NOMO-1 treated with DMSO at 0.1 percent for 48 hours (cell line): ENCODE measurements at regions not wholly inside any gene's neighbourhood (a gene's known extent, or its start where the extent isn't known, plus 50 kb on each side); places are given as distances from the start of the nearest gene placed in this dataset.
"Not testable (repeated sequence)": the region's sequence is repeated elsewhere in the genome, so short reads cannot be mapped to it uniquely, and the experiment has no call there.

Experiments used
- DNase-seq: peaks from one replicate; lab custom pipeline; 2025; ENCODE audit not compliant: unreplicated experiment; lab: John Stamatoyannopoulos, UW

DNA sequence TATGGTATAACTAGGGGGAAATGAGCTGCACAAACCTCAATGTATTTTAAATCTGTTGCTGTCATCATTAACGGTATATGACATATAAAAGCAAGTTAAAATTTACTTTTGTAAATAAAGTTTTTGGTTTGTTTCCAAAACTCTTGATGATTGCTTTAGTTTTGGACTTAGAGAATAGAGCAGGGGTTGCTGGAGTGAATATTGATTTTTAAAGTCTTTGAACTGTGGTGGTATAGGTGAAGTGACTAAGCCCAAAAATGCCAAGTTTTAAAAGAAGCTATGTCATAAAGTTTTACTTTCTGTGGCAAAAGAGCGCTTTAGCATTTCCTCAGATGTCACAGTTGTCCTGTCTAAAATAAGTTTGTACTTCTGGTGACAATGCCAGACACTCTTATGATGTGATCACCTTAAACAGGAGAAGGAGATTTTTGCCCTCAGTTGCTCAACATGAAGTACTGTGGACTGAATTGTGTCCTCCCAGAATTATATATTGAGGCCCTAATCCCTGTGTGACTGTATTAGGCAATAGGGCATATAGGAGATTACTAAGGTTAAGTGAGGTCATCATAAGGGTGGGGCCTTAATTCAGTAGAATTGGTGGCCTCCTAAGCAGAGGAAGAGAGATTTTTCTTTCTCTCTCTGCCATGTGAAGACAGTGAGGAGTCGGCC, 175.2 kb upstream of the PLGLB1 start:
- DNase-seq: not testable (repeated sequence)

DNA sequence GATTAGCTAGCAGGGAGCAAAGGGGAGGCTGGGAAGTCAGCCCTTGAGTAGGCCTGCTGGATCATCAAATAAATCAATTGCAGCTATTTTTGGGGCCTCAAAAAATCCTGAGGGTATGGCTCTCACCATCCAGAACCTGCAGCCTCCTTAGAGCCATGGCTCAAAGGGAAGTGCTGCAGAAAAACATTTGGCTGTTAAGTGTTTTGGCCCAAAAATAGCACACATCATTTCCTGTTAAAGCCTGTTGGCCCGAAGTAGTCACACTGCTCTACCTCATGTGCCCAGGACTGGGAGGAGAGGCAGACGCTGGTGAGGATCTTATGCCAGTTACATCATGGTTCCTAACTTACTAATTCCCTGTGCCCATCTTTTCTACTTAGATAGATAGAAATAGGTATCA, 176.8 kb upstream of the PLGLB1 start:
- peak; percentile 44 for DNase-seq

DNA sequence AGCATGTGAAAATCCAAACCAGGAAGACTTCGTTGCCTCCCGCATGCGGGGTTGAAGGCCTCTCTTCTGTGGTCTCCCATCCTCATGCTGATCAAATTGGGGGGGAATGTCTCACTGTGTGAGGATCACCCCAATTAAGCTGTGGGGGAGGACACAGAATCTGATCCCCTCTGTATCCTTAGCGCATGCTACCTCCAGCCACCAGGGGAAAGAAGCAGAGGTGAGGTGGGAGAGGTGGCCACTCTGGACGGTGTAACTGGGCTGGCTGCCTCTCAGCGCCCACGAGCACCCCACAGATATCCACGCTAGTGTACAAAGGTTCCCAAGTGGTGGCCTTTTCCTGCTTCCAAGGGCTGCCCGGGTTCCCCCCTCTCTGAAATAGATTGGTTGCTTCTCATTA, 177.6 kb upstream of the PLGLB1 start:
- DNase-seq: not testable (repeated sequence)

DNA sequence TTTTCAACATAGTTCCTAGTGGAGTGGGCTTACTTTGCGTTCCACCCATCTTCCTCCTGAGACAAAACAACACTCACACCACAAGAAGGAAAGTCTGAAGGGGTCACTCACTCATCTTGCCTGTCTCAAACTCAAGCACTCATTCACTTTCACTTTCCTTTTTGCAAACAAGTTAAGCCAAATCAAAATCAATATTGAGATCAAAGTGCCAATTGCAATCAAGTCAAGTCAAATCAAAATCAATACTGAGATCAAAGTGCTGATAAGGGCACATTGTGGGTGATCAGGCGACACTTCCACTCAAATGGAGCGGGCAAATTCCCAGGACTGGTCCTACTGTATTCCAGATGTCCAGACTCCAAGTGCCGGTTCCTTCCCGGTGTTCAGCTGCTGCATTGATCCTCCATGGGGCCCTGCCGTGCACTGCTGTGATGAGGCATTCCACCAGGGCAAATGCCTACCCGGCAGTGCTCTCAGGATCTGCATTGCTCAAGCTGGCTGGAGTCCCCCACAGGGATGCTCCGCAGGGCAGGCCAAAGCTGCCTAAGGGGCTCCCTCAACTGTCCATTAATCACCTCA, 183.0 kb upstream of the PLGLB1 start:
- not testable (repeated sequence) for DNase-seq

DNA sequence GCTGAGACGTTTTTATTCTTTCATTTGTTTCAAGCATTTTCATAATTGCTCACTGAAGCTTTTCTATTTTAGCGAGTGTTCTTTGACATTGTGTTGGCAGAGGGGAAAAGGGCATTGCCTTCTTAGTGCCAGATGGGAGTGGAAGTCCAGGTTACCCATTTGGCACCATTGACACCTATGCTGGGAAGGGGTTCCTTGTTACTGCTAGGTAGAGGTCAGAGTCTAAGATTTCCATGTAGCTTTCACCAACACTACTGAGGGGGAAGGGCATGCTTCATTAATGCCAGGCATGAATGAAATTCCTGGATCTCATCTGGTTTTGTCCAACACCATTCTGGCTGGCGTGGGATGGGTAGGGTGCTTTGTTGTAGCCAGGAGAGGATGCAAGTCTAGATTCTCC, 191.3 kb upstream of the PLGLB1 start:
- not testable (repeated sequence) for DNase-seq

DNA sequence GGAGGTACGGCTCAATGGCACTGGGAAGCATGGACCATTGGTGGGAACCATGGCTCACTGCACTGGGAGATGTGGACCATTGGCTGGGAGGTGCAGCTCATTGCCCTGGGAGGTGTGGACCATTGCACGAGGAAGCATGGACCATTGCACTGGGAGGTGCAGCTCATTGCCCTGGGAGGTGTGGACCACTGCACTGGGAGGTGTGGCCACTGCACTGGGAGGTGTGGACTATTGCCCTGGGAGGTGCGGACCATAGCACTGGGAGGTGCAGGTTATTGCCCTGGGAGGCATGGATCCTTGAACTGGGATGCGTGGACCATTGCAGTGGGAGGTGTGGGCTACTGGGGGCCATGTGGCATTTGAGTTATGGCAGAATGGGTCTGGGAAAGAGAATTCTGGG, 195.4 kb upstream of the PLGLB1 start:
- DNase-seq: not testable (repeated sequence)

DNA sequence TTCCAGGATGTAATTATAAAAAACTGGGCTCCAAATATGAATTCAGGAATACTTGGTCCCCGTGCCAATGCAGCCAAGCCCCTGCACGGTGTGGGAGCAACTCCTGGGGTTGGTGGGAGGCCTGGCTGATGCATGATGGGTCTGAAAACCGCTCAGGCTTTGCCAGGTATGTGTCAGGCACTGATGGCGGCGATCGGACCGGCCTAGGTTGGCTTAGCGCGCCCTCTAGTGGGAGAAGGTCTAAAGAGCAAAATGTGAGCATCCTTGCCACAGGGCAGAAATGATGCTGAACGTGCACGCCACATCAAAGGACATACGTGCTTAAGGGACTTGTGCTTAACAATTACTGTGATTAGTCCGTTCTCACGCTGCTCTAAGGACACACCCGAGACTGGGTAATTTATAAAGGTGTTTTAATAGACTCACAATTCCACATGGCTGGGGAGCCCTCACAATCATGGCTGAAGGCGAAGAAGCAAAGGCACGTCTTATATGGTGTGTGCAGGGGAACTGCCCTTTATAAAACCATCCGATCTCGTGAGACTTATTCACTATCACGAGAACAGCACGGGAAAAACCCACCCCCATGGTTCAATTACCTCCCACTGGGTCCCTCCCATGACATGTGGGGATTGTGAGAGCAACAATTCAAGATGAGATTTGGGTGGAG, 196.2 kb upstream of the PLGLB1 start:
- not testable (repeated sequence) for DNase-seq

DNA sequence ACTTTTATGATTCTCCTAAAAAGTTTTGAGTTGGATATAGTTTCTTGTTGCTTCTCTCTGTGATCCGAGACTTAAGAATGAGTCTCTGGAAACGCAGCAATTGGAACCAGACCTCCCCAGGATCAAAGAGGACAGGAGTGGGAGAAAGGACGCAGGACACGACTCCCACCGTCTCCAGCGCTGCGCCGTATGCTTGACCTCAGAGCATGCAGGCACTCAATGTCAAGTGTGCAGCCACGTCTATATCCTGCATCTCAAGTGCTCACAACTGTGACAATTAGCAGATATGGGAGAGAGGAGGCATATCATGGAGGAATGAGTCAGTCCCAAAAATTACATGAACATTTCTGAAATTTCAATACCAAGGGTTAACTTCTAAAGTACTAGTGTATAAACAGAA, 199.0 kb upstream of the PLGLB1 start:
- not testable (repeated sequence) for DNase-seq

DNA sequence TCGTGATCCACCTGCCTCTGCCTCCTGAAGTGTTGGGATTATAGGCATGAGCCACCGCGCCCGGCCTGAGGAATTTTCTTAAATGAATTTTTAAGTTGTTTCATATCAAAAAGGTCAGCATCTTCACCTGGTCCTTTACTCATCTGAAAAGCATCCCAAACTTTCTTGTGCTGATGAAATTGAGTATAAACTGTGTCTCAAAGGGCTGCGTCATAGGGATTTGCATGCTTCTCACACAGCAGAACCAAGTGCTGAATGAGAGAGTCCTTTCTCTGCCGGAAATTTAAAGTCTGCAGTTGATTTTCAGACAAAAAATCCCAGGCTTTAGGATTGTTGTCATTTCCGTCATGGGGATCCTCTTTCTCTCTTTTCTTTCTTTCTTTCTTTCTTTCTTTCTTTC, 200.5 kb upstream of the PLGLB1 start:
- not testable (repeated sequence) for DNase-seq

DNA sequence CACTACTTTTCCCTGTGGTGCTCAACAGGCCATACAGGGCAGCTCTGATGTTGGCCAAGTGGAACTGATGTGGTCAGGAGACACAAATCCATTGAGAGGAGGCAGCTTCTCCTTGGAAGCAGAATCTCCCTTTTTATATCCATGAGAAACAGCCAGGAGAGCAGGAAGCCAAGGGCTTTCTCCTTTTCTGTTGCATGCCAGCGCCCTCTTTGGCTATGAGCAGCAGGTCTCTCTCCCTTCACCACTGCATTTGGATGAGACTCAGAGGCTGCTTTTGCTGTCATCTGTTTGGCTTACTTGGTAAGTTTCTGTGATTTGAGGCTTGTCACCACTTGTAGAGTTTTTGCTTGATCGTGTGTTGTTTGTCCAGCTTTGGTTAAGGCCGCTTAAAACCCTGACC, 202.2 kb upstream of the PLGLB1 start:
- DNase-seq: not testable (repeated sequence)

DNA sequence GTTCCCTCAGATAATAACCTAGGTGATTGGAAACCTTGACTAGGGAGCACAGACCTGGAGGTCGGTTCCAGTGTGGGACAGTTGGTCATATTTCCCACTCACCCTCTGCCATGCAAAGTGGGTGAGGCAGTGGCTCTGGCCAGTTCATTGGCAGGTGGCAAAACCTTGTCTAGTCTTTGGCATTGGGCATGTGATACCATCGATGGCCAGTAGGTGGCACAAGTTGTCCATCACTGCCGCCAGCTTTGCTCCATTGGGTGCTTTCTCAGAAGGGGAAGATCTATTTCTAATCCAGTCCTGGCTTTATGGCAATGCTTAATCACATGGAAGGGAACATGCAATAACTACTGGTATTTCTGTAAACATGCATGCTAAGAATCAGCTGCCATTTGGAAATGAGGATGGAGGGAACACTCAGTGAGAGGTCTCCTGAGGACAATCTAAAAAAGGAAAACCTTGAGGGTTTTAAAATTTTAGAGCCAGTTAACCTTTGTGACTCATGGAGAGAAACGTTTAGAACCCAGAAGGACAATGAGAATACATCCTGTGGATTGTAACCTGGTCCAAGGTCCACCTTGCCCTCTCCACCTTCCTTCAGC, 207.5 kb upstream of the PLGLB1 start:
- not testable (repeated sequence) for DNase-seq

DNA sequence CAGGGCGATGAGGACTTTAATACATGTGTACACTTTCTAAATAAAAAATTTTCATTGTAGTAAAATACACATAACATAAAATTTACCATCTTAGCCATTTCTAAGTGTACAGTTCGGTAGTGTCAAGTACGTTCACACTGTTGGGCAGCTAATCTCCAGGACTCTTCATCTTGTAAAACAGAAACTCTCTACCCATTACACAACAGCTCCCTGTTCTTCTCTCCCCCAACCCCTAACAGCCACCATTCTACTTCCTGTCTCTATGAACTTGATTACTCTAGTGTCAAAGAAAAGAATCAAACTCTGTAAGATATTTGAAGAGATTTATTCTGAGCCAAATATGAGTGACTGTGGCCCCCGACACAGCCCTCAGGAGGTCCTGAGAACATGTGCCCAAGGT, 208.3 kb upstream of the PLGLB1 start:
- not testable (repeated sequence) for DNase-seq

DNA sequence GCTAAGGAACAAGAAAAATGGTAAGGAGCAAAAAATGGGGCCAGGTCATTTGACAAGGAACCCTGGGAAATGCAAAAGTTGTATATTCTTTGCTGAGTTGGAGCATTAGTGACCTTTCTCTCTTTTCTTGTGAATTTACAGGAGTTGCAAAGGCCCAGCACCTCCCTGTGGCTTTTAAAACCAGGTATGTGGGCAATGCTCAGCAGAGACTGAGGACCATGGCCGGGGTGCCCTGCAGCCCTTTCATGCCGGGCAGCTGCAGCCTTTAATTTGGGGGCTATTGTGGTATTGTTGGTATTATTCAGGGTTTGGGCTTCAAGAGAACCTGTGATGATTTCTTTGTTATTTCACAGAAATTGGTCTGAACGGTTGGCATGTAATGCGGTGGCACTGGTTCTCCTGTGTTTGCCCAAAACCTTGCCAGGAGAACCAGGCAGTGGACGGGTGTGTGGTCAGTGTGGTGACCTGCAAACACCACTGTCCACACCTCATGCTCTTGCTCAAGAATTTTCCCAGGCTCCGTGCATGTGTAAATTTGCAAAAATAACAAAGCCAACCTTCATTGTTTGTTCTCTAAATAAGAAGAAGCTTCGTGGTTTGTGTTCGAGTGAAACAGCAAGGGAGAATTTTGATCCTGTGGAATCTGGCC, 213.8 kb upstream of the PLGLB1 start:
- not testable (repeated sequence) for DNase-seq

DNA sequence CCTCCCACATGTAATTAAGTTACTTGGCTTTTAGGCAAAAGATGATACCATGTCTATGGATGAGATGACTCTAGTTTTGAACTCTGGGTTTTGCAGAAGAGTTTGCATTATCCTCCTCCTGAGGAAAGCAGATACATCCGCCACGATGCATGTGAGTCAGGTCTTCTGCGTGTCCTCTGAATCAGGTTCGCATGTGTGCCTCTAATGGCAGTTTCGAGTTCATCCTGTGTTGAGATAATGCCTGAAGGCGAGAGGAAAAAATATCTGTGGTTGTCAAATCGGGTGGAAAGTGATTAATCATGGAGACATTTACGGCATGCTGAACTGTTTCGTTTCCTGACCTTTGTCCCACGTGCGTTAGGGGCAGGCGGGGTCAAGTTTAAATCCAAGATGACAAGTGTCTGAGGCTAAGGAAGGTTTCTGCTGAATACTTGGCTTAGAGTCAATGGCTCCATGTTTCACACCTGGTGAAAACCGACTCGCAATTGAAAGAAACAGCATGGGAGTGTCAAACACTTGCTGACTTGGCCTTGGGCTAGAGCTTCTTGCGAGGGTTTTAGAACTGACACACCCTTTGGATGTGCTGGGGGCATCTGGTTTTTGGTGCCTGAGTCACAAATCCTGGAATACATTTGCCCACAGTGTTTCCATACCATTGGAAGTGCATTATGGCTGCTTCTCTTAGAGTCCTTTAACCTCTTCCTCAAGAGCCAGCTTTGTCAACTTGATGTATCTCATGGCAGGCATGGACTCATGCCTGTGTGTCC, 216.1 kb upstream of the PLGLB1 start:
- DNase-seq: not testable (repeated sequence)

DNA sequence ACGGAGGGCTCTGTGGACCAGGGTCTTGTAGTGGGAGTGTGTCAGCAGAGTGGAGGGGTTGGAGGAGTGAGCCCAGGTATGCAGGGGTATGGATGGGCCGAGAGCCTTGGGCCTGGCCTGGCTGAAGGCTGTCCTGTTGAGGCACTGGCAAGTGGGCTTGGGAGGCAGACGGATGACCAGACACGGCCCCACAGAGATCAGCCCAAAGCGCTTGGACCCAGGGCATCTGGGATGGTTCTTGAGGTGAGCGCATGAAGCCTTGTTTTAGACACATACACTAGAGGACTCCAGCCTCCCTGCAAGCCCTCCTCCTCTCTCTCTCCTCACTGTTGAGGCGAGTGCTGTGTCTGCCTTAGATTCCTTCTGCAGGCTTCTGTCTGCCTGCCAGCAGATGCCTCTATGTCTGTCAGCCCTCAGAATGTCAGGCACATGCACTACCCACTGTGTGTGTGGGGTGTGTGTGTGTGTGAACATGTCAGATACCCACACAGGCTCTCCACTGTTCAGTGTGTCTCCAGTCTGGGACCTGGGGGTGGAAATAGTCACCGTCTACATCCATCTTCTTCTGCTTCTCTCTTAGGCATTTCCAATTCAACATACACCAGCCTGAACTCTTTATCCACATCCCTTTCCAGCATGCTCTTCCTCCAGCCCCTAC, 218.0 kb upstream of the PLGLB1 start:
- not testable (repeated sequence) for DNase-seq

DNA sequence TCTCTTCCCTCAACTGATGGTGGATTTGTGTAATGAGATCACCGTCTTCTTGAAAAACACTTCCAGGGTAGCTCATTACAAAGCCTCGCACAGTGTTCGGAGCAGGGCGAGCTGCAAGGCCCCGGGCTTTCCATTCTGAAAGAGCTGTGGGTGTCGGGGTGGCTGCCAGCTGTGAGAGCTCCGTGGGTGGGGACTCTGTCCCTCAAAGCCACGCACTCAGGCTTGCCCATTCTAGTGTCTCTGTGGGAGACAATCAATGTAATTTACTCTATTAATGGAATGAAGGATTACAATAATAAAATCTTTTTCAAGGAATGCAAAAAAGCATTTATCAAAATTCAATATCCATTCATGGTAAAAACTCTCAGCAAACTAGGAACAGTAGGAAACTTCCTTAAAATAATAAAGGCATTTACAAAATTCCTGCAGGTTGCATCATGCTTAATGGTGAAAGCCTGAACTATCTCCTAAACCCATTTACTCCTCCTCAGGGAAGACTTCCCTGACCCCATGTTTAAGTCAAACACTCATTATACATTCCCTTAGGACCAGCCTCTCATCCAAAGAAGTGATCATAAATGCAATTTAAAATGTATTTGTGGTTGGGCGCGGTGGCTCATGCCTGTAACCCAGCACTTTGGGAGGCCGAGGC, 224.5 kb upstream of the PLGLB1 start:
- DNase-seq: not testable (repeated sequence)

DNA sequence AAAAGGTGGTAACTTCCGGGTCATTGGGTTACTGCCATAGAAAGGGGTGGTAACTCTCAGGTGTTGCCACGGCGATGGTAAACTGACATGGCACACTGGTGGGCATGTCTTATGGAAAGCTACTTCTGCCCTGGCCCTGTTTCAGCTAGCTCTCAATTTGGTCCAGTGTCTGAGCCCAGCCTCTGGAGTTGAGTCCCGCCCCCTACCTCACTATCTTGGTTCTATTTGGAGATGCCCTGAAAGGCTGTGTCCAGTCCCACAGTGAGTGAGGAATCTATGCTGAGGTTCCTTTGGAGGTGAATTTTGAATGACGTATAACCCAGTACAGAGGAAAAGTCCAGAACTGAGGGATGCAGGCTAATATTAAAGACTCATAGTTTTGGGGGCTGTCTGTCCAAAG, 230.4 kb upstream of the PLGLB1 start:
- DNase-seq: not testable (repeated sequence)

DNA sequence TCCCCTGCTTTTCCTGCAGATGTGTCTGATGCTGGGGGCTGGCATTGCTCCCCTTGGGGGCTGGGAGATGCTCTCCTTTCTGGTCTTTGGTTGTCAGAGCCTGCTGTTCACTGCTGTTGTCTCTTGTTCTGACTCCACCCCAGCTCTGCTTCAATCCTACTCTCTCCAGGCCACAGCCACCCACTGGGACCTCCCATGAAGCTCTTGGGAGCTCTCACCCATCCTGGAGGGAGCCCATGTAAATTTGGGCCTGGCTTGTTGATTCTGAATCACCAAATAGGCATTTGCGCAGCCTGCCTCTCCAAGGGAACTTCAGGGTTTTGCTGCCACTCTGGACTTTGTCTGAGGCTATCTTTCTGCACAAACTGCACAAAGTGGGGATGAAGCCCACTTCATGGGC, 232.9 kb upstream of the PLGLB1 start:
- DNase-seq: not testable (repeated sequence)

DNA sequence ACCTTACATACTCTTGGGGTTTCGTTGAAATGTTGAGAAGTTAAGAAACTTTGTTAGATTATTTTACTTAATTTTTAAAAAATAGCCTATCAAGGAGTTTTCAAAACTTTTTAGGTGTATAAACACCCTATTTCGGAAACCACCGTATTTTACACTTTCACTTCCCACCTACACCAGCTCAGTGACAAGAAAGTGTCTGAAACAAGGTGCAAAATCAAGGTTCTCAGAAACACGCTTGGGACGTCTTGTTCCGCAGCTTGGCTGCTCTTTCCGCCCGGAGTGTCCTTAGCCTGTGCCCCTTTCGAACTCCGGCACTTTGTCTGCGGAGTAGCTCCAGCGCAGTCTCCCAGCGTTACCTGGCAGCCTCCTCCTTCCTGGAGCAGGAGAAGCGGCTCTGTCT, 233.8 kb upstream of the PLGLB1 start:
- DNase-seq: not testable (repeated sequence)

DNA sequence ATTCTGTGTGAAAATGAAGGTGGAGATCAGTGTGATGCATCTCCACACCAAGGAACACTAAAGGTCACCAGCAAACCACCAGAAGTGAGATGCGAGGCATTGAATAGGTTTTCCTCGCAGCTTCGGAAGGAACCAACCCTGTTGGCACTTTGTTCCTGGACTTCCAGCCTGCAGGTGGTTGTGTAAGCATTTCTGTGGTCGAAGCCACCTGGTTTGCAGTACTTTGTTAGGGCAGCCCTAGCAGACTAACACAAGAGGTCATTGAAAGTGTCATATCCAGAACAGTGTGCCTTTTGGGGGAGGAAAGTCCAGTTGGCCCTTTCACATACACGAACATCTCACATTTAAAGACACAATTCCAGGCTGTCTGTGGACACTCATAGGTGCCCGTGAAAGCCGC, 237.2 kb upstream of the PLGLB1 start:
- not testable (repeated sequence) for DNase-seq
